Activated CD8-positive, alpha-beta memory T cell treated with anti-CD3 and anti-CD28 coated beads, Interleukin-2, amount 10 ng/mL, durations not matched to agents 7 days and 5 days (primary cell): ENCODE measurements at regions not wholly inside any gene's neighbourhood (a gene's known extent, or its start where the extent isn't known, plus 50 kb on each side); places are given as distances from the start of the nearest gene placed in this dataset.

ENCODE experiments used
- ATAC-seq: fragments of 150-1000 bp; cut with Tn5 transposase; one replicate; pipeline ENCODE4 v1.10.0; 2021; ENCODE audit warnings: moderate library complexity
- CTCF ChIA-PET: fragments of 350-600 bp; sonication (Branson Sonifier 250); formaldehyde crosslinking; loops from one replicate; lab custom pipeline; 2021; ENCODE audit warnings: antibody characterized with exemption; lab: Charles Lee
- DNase-seq: peaks from one replicate; pipeline ENCODE4 v3.0.0-alpha.2; 2020
- H3K27ac Mint-ChIP-seq: one replicate; pipeline ENCODE4 v1.8.0; 2021; ENCODE audit warnings: mild to moderate bottlenecking, mixed read lengths
- H3K27me3 Mint-ChIP-seq: one replicate; pipeline ENCODE4 v1.8.0; 2021; ENCODE audit warnings: mixed read lengths
- H3K36me3 Mint-ChIP-seq: one replicate; pipeline ENCODE4 v1.8.0; 2021; ENCODE audit warnings: mild to moderate bottlenecking, mixed read lengths
- H3K4me1 Mint-ChIP-seq: one replicate; pipeline ENCODE4 v1.8.0; 2021; ENCODE audit warnings: mixed read lengths
- H3K4me3 Mint-ChIP-seq: one replicate; pipeline ENCODE4 v1.8.0; 2021; ENCODE audit warnings: mild to moderate bottlenecking, moderate library complexity, mixed read lengths
- H3K9me3 Mint-ChIP-seq: one replicate; pipeline ENCODE4 v1.8.0; 2022; ENCODE audit warnings: low read depth, mixed read lengths

DNA sequence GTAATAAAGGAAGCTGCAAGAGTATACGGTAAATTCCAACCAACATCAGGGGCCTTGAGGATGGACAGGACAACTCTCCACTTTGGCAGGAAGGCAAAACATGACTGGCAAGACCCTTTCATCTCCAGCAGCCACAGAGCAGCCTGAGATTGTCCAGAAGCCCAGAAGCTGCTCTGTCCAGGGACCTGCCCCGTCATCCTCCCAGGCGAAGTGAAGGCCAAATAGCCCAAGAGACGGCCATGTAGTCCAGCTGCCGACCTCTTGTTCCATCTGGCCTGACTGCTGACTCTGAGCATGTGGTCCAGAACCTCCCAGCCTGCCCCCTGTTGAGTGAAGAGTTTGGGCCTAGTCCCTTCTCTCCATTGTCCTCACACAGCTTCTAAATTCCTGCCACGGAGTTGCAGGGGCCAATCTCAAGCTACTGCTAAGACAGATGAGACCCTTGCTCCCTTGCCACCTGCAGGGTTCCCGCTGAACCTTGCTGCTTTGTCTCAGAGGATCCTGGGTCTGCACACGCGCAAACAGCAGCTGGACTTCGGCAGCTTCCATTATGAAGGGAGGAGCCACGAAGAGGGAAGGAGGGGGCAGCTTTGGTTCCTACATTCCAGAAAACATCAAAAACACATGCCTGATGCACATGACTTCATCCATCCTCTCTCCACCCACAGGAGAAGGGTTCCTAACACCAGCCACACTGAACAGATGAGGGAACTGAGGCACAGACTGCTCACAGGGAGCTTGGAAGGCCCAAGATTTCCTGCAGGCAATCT, 196.9 kb downstream of the KATNAL1 start:
- CTCF ChIA-PET, result interaction anchor here (1.1 to 9.5 kb wide), 8 partner anchors 22 to 603 kb away, joined by 3 to 224 read pairs (median 57); partner anchors contain the start of gene UBL3

DNA sequence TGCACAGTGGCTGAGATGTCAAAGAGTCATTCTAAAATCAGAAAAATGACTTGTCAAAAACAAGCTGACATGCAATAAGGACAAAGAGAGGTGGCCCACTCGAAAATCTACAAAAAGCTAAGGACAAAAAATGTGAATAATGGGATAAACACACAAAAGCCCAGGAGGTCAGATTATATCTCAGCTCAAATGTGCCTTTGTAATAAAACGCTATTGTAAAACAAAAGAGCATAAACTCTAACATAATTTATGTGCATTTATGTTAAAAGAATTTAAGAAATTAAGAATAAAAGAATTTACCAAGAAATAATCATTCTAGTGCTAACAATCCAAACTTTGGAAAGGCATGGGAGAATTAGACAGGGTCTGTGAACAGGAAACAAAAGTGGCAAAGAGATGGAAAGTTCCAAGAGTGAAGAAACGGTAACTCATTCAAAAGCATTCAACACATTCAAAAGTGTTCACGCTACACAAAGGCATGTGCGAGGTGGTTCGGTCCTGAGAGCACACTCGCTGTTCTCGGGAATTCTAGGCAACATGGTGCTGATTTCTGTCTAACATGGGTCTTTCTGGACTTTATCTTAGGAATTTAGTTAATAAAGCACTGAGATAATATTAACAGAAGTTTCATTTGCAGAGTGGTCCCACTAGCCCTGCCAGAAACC, 197.7 kb downstream of the KATNAL1 start:
- CTCF ChIA-PET, result interaction anchor here (0.5 to 9.5 kb wide), 5 partner anchors 9 to 602 kb away, joined by 4 to 224 read pairs (median 54); no protein-coding TSS in a partner anchor
- Mint-ChIP-seq H3K36me3 (no peaks in the 10 kb centered on the region), H3K4me3 (no peak overlapping the region), H3K27me3 (no peaks in the 10 kb centered on the region), H3K27ac (no peak overlapping the region), H3K9me3 (no peaks in the 10 kb centered on the region), H3K4me1 (peaks cover 20% of the 10 kb centered on the region)
- ATAC-seq (no peak), DNase-seq (no peak)

More for the DNA sequence above, 196.9 kb downstream of the KATNAL1 start:
- ATAC-seq (no peak), DNase-seq (no peak)
- Mint-ChIP-seq H3K36me3 (no peaks in the 10 kb centered on the region), H3K9me3 (no peaks in the 10 kb centered on the region), H3K27ac (no peak overlapping the region), H3K27me3 (no peaks in the 10 kb centered on the region), H3K4me1 (peaks cover 22% of the 10 kb centered on the region), H3K4me3 (no peak overlapping the region)

DNA sequence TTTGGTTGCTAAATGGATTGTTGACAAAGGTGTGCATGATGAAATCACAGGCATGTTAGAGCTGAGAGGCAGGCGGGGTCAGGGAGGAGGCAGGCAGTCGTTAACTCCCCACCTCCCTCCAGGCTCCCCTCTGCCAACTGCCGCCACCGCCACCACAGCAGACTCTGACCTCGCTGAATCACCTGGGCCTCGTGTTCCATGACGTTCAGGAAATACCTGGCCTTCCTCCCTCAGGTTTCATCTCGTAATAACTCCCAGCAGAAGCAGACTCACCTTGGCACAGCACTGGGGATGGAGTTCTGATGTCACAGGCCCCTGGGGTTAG, 198.5 kb downstream of the KATNAL1 start:
- Mint-ChIP-seq H3K36me3 (no peaks in the 10 kb centered on the region), H3K27me3 (peaks cover 2% of the 10 kb centered on the region), H3K9me3 (no peaks in the 10 kb centered on the region), H3K4me3 (no peak overlapping the region), H3K4me1 (peaks cover 15% of the 10 kb centered on the region), H3K27ac (no peak overlapping the region)
- CTCF ChIA-PET, result interaction anchor here (1.5 to 9.5 kb wide), 3 partner anchors 11 to 338 kb away, joined by 3 to 162 read pairs (median 4); no protein-coding TSS in a partner anchor
- ATAC-seq, result no peak
- DNase-seq, result no peak

DNA sequence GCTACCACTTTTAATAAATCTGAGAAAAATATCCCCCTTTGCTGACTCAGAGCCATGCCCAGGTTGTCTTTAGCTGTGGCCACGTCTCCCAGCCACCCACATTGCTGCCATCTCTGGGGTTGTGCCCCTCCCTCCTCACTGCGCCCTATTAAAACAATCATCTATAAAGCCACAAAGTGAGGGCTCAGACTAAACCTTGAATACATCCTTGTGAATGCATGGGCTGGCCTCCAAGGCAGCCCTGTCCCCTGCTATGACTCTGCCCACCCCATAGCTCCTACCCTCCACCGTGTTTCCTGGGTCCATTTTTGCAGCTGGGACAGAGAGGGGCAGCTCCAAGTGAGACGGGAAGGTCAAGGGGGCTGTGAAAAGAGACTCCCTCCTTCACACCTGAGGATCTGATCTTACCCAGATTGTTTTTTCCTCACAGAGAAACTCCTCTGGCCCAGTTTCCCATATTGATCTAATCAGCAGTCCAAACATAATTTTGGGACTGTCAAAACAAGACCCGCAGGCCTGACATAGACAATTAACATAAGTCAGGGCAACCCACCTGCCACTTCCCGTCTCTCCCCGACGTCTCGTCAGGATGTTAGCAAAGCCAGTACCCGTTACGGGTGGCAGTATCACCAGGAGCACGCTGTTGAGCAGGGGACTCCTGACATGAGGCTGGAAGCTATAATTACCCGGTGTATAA, 199.0 kb downstream of the KATNAL1 start:
- DNase-seq (no peak), ATAC-seq (no peak)
- Mint-ChIP-seq H3K4me1 (peaks cover 13% of the 10 kb centered on the region), H3K4me3 (no peak overlapping the region), H3K27ac (no peak overlapping the region), H3K9me3 (no peaks in the 10 kb centered on the region), H3K27me3 (peaks cover 2% of the 10 kb centered on the region), H3K36me3 (no peaks in the 10 kb centered on the region)
- CTCF ChIA-PET, result interaction anchor here (1.5 to 9.5 kb wide), 3 partner anchors 11 to 337 kb away, joined by 3 to 162 read pairs (median 4); no protein-coding TSS in a partner anchor

DNA sequence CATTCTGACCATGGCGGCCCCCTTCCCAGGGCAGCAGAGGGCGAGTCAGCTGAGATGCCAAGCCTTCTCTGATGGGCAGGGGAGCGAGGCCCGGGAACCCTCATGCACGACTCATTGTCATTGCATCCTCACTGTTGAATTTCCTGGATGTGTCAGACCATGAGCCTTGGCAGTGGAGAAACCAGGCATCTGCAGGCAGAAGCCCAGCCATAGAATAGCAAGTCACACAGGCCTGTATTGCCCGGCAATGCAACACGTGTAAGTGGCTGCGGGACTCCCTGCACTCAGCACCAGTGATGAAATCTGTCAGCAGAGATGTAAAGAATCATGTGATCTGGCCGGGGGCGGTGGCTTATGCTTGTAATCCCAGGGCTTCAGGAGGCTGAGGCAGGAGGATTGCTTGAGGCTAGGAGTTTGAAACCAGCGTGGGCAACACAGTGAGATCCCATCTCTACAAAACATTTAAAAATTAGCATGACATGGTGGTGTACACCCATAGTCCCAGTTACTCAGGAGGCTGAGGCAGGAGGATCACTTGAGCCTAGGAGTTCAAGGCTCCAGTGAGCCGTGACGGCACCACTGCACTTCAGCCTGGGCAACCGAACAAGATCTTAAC, 199.7 kb downstream of the KATNAL1 start:
- H3K4me3 Mint-ChIP-seq, result no peak overlapping the region
- H3K9me3 Mint-ChIP-seq, result no peaks in the 10 kb centered on the region
- H3K27me3 Mint-ChIP-seq, result peaks cover 5% of the 10 kb centered on the region
- no peak for DNase-seq
- H3K27ac Mint-ChIP-seq, result no peak overlapping the region
- no peaks in the 10 kb centered on the region for H3K36me3 Mint-ChIP-seq
- no peak for ATAC-seq
- peaks cover 7% of the 10 kb centered on the region for H3K4me1 Mint-ChIP-seq
- CTCF ChIA-PET, result interaction anchor here (1.5 to 9.5 kb wide), 2 partner anchors 10 to 169 kb away, joined by 3 to 162 read pairs; no protein-coding TSS in a partner anchor

DNA sequence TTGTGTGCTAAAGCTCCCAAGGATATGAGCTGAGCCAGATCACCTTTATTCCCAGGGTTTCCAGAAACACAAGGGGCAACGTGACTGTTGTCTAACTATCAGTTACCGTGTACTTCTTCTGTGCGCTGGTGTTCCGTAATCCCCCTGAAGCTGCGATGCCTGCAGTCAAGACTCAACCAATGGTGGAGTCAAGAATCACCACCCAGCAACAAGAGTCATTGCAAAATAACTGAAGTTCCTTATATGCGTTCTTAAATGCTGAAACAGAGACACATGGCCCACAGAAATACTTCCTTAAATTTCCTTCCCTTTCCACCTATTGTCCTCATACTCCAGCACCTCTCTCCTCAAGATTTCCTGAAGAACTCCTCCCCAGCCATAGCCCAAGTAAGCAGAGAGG, 200.2 kb downstream of the KATNAL1 start:
- Mint-ChIP-seq H3K27ac (no peak overlapping the region), H3K27me3 (peaks cover 5% of the 10 kb centered on the region), H3K4me3 (no peak overlapping the region), H3K4me1 (peaks cover 2% of the 10 kb centered on the region), H3K9me3 (no peaks in the 10 kb centered on the region), H3K36me3 (no peaks in the 10 kb centered on the region)
- DNase-seq (no peak), ATAC-seq (no peak)
- CTCF ChIA-PET, result no interaction called here

DNA sequence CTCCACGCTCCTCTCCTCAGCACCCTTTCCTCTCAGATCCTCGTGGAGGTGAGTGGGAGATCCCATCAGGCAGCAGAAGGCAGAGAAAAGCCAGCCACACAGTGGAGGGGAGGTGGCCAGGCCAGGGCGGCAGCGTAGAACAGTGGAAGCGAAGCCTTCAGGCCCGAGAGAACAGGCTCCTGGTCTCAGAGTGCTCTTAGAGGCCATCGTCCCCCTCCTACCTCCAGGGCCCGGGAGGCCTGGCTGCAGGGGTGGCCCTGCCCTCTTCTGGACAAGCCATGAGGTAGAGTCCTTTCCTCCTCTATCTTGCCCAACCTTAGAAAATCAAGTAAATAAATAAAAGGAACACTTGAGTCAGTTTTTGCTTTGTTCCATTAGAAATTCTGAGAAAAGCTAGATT, 202.0 kb downstream of the KATNAL1 start:
- CTCF ChIA-PET, result interaction anchor here (1.2 to 1.4 kb wide), 2 partner anchors 10 to 334 kb away, joined by 3 read pairs; no protein-coding TSS in a partner anchor
- peaks cover 5% of the 10 kb centered on the region for H3K27me3 Mint-ChIP-seq

DNA sequence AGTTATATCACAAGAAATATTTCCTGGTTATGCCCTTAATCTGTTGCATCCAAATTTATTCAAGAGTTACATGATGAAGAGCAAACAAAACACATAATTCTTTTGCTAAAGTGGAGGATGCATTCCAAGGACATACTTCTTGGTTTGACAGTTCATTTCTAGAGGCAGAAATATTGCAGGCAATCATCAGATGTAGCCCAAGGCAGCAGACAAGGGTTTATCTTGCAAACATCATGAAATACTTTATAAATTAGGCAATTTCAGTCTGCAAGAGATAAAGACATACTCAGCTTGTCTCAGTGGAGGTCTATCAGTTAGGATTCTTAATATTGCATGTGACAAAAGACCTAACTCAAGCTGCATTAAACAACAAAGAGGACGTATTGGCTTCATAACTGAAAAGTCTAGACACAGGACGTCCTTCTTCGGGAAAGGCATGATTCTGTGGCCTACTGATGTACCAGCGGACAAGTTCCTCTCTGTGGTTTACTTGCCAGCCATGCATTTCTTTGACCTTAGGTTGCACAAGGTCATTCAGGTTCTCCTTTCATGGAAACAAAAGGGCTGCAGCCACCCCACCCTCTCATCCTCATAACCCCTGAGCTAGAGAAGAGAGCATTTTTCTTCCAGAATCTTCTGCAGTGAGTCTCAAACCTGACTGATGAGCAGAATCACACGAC, 204.1 kb downstream of the KATNAL1 start:
- Mint-ChIP-seq H3K27ac (no peak overlapping the region), H3K4me3 (no peak overlapping the region), H3K4me1 (no peaks in the 10 kb centered on the region), H3K36me3 (no peaks in the 10 kb centered on the region), H3K9me3 (no peaks in the 10 kb centered on the region), H3K27me3 (peaks cover 5% of the 10 kb centered on the region)
- DNase-seq (no peak), ATAC-seq (no peak)
- CTCF ChIA-PET, result interaction anchor here (1.5 to 2.7 kb wide), 2 partner anchors 9 to 12 kb away, joined by 5 to 9 read pairs; no protein-coding TSS in a partner anchor

More for the DNA sequence above, 202.0 kb downstream of the KATNAL1 start:
- no peak overlapping the region for H3K4me3 Mint-ChIP-seq
- no peaks in the 10 kb centered on the region for H3K9me3 Mint-ChIP-seq
- H3K4me1 Mint-ChIP-seq, result no peaks in the 10 kb centered on the region
- no peaks in the 10 kb centered on the region for H3K36me3 Mint-ChIP-seq
- ATAC-seq, result no peak
- no peak for DNase-seq
- no peak overlapping the region for H3K27ac Mint-ChIP-seq

DNA sequence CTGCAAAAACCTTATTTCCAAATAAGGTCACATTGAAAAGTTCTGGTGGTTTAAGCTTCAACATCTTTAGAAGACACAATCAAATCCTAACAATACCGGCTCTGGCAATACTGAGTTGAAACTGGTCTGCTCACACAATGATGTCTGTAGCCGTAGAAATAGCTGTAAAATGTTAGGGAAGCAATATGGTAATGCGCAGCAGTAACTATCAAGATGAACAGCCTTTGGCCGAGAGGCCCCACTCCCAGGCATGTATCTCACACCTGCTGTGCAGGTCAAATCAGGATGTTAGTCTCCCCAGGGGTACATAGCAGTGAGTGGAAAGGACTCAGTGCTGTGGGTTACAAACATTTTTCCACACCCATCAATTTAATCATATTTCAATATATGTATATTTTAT, 207.1 kb downstream of the KATNAL1 start:
- Mint-ChIP-seq H3K4me1 (no peaks in the 10 kb centered on the region), H3K27ac (no peak overlapping the region), H3K36me3 (no peaks in the 10 kb centered on the region), H3K27me3 (peaks cover 5% of the 10 kb centered on the region), H3K4me3 (no peak overlapping the region), H3K9me3 (no peaks in the 10 kb centered on the region)
- DNase-seq, result no peak
- CTCF ChIA-PET, result interaction anchor here (0.7 to 2.2 kb wide), 3 partner anchors 11 to 15 kb away, joined by 3 to 6 read pairs (median 4); no protein-coding TSS in a partner anchor
- no peak for ATAC-seq

DNA sequence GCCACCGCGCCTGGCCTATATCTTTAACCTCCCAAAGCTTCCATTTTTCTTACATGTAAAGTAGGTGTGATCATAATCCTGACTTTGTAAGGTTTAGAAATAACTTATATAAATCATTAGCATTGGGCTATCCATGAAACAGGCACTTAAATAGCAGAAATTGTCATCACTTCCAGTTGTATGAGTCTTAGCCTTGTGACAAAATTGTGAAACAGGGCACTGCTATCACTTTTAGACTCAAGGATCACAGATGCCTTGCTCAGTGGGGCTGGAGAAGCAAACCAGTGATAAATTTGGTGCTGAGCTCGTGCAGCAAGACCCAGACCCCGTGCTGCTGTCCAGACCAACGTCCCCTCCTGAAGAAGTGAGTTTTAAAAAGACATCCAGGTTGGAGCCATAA, 209.7 kb downstream of the KATNAL1 start:
- ATAC-seq (no peak), DNase-seq (no peak)
- Mint-ChIP-seq H3K4me3 (no peak overlapping the region), H3K27me3 (peaks cover under 1% of the 10 kb centered on the region), H3K27ac (no peak overlapping the region), H3K9me3 (no peaks in the 10 kb centered on the region), H3K4me1 (no peaks in the 10 kb centered on the region), H3K36me3 (no peaks in the 10 kb centered on the region)
- CTCF ChIA-PET, result interaction anchor here (0.7 to 2.2 kb wide), 4 partner anchors 11 to 174 kb away, joined by 3 to 10 read pairs (median 3); no protein-coding TSS in a partner anchor

DNA sequence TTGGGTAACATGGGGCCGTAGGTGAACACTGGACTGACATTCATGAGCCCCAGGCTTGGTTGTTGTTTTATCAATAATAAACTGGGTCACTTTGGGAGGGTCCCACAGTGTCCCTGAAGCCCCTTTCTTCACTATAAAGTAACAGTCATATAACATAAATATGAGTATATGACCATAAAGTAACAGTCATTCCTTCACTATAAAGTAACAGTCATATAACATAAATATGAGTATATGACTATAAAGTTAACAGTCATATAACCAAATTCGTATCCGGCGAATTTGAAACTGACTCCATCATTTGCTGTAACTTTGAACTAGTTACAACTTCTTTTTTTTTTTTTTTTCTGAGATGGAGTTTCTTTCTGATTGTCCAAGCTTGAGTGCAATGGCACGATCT, 210.3 kb downstream of the KATNAL1 start:
- no peaks in the 10 kb centered on the region for H3K36me3 Mint-ChIP-seq
- ATAC-seq, result no peak
- H3K4me3 Mint-ChIP-seq, result no peak overlapping the region
- CTCF ChIA-PET, result interaction anchor here (0.7 to 2.2 kb wide), 3 partner anchors 11 to 131 kb away, joined by 3 to 10 read pairs (median 3); no protein-coding TSS in a partner anchor
- no peaks in the 10 kb centered on the region for H3K9me3 Mint-ChIP-seq
- H3K27me3 Mint-ChIP-seq, result no peaks in the 10 kb centered on the region
- DNase-seq, result no peak
- H3K4me1 Mint-ChIP-seq, result no peaks in the 10 kb centered on the region
- no peak overlapping the region for H3K27ac Mint-ChIP-seq

DNA sequence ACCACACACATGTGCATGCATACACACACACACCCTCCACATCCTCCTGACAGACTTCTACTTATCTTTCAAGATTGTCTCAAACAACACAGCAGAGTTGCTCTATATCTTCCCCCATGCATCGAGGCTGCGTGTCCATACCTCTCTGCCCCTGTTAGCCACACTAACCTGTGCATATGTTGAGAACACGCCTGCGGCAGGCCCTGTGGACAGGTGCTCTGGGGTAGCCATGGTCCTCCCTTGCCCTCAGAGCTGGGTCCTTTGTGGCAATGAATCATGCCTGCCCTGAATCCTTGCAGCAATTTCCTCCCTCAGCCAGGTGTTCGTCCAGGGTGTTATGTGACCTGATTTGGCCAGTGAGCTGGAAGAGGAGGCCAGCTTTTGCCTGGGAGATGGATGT, 213.3 kb downstream of the KATNAL1 start:
- H3K9me3 Mint-ChIP-seq, result no peaks in the 10 kb centered on the region
- H3K4me1 Mint-ChIP-seq, result no peaks in the 10 kb centered on the region
- H3K27ac Mint-ChIP-seq, result no peak overlapping the region
- CTCF ChIA-PET, result no interaction called here
- no peaks in the 10 kb centered on the region for H3K27me3 Mint-ChIP-seq
- no peaks in the 10 kb centered on the region for H3K36me3 Mint-ChIP-seq
- ATAC-seq (no peak), DNase-seq (no peak)
- no peak overlapping the region for H3K4me3 Mint-ChIP-seq
